HPDE6-E6E7 (cell line): ENCODE measurements at regions not wholly inside any gene's neighbourhood (a gene's known extent, or its start where the extent isn't known, plus 50 kb on each side); places are given as distances from the start of the nearest gene placed in this dataset.
"Not testable (repeated sequence)": the region's sequence is repeated elsewhere in the genome, so short reads cannot be mapped to it uniquely, and the experiment has no call there.

Experiments
- DNase-seq: peaks from one replicate; pipeline ENCODE4 v3.0.0; 2011; ENCODE audit warnings: missing footprints; ENCODE audit errors: extremely low spot score

GRCh38 chr7:131045526-131045925 lies 282.1 kb upstream of the MKLN1 start:
- DNase-seq = no peak

GRCh38 chr7:131046246-131046645 lies 281.4 kb upstream of the MKLN1 start:
- DNase-seq = no peak

GRCh38 chr7:131047651-131048304 lies 279.9 kb upstream of the MKLN1 start:
- no peak for DNase-seq

- DNase-seq = no peak
These were observed 276.4 kb upstream of the MKLN1 start for GRCh38 chr7:131051304-131051703.

GRCh38 chr7:131052285-131052904 lies 275.3 kb upstream of the MKLN1 start:
- DNase-seq = no peak

GRCh38 chr7:131056007-131056406 lies 271.7 kb upstream of the MKLN1 start:
- DNase-seq = no peak

GRCh38 chr7:131057015-131057793 lies 270.5 kb upstream of the MKLN1 start:
- DNase-seq = no peak

- DNase-seq = no peak
These were observed 269.9 kb upstream of the MKLN1 start for GRCh38 chr7:131057794-131058070.

GRCh38 chr7:131058561-131059288 lies 269.0 kb upstream of the MKLN1 start:
- DNase-seq = not testable (repeated sequence)

- DNase-seq = not testable (repeated sequence)
These were observed 268.3 kb upstream of the MKLN1 start for GRCh38 chr7:131059401-131059800.

- no peak for DNase-seq
These were observed 266.5 kb upstream of the MKLN1 start for GRCh38 chr7:131061158-131061557.

- no peak for DNase-seq
These were observed 265.9 kb upstream of the MKLN1 start for GRCh38 chr7:131061818-131062217.

GRCh38 chr7:131066635-131067034 lies 261.0 kb upstream of the MKLN1 start:
- no peak for DNase-seq

- DNase-seq = no peak
These were observed 260.5 kb upstream of the MKLN1 start for GRCh38 chr7:131067220-131067619.

GRCh38 chr7:131068604-131069021 lies 259.1 kb upstream of the MKLN1 start:
- no peak for DNase-seq

GRCh38 chr7:131071786-131072504 lies 255.7 kb upstream of the MKLN1 start:
- no peak for DNase-seq

GRCh38 chr7:131072505-131073091 lies 255.1 kb upstream of the MKLN1 start:
- DNase-seq = peak; percentile 32

GRCh38 chr7:131074043-131074442 lies 253.6 kb upstream of the MKLN1 start:
- no peak for DNase-seq

- no peak for DNase-seq
These were observed 253.1 kb upstream of the MKLN1 start for GRCh38 chr7:131074585-131074984.

- DNase-seq = no peak
These were observed 252.3 kb upstream of the MKLN1 start for GRCh38 chr7:131075406-131075805.

GRCh38 chr7:131076032-131076431 lies 251.6 kb upstream of the MKLN1 start:
- DNase-seq = no peak
